GM18867 (cell line): ENCODE measurements at regions not wholly inside any gene's neighbourhood (a gene's known extent, or its start where the extent isn't known, plus 50 kb on each side); places are given as distances from the start of the nearest gene placed in this dataset.

Source experiments
- ATAC-seq: cut with Tn5 transposase; IDR thresholded peaks from one replicate; pipeline ENCODE4 v1.9.1; 2021; ENCODE audit warnings: mild to moderate bottlenecking, moderate library complexity; ENCODE audit not compliant: unreplicated experiment

DNA sequence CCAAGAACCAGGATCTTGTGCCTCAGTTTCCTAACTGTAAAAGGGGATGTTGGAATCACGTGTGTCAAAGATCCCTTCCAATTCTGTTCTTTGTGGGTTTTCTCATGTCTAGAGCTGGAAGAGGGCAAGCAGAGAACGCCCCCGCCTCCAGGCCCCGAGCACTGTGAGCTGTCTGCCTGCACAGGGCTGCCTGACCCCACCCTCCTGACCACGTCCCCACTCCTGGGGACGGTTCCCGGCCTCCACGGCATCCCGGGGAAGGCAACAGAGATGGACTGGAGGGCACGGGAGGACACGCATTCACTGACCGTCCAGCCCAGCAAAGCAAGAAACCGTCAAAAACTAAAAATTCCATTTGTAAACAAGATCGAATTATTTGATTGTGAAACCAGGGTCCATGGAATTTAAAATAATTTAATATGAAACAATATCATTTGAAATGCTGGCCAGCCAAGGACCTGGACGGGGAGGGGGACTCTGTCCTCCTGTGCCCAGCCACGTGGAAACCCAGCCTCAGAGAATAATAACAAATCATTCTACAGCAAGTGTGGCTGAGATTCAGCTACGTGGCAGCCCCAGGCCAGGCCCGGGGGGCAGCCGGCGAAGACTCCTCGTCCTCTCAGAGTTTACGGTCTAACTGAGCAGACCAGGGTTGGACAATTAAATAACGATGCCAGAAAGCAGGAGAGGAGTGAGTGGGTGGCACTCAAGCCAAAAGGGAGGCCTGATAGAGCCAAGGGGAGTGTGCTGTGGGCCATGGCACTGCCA, 87.3 kb upstream of the DIO3 start:
- ATAC-seq: no peak

DNA sequence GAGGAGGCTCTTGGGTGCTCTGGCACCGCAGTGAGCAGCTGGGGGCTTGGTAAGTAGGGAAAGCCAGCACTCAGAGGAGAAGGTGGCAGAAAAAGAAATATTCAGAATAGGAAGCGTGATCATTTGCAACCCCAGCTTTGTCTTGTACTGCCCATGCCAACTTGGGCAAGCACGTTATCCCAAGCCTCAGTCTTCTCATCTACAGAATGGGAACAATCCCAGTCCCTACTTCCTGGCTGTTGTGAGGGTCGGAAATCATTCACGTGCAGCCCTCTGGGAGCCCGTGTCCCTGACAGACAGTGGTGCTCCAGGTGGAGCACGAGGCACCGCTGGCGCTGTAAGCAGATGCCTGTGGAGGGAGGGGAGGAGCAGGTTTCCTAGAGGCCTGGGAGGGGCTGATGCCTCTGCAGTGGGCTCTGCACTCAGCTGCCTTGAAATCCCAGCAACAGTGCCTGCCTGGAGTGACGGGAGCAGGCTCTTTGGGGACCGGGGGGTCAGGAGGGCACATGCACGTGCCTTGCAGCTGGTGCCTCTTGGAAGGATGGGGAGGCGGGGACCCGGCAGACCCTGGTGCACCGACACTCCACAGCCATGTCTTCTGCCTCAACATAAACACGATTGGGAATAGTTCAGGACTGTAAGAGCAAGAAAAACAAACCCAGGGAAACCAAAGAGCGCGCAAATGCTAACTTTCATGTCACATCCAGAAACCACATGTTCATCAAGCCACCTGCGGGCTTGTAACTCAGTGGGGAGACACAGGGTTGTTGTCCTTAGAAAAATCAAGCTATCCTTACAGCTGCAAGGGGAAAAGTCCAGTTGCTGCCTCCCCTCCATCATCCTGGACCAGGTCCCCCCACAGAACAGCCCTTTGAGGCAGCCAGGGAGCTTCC, 86.5 kb upstream of the DIO3 start:
- no peak for ATAC-seq

GRCh38 chr14:101475456-101476257, 85.6 kb upstream of the DIO3 start:
- no peak for ATAC-seq

DNA sequence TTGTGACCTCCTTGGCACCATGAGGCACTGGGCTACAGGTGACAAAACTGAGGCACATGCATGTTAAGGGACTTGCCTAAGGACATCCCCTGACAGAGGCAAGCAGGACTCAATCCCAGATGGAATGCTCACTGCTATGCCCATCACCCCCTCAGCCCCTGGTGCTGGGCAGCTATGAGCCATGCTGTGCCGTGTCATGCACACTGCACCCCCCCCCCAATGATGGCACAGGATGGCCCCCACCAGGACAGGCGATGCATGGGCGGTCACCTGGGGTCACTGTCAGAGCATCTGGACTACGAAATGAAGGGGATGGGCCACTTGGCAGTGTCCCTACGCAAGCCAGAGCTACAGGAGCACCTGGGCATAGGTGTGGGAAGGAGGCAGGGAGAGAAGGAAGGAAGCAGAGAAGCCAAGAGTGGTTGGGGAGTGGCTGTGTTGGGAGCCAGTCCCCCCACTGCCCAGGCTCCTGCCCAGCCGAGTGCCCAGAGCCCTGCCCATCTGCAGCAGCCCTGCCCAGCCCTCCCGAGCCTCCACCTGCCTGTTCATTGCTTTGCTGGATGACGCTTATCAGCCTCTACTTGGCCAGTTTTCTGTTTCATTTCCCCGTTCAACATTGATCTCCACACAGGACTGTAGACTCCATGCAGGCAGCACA, 84.9 kb upstream of the DIO3 start:
- no peak for ATAC-seq

GRCh38 chr14:101476916-101477553, 84.3 kb upstream of the DIO3 start:
- no peak for ATAC-seq

GRCh38 chr14:101477648-101478047, 83.6 kb upstream of the DIO3 start:
- ATAC-seq: no peak

GRCh38 chr14:101478096-101478495, 83.2 kb upstream of the DIO3 start:
- ATAC-seq: no peak

DNA sequence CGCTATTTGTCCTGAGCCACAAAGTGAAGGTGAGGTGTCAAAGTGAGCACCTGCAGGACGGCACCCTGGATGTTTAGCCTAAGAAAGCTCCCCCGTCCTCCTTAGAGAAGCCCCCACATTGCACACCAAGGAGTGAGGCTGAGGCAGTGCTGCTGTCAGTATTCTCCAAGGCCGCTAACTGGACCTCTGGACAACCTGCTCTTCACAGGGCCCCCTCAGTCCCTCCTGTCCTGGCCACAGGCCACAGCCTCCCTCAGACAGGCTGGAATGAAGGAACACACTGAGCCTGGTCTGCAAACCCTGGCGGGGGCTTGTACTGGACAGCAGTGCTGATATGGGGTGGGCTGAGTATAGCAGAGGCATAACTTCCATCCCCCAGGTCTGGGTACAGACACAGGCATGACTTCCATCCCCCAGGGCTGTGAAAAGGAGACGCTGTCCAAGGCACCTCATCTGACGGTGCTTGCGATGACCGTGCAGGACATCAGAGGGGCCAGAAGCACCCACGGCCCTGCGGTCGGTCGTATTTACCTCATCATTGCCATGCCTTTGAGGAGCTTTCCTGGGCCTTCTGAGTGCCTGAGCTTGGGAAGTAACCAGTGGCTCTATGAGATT, 82.4 kb upstream of the DIO3 start:
- no peak for ATAC-seq

GRCh38 chr14:101480022-101480746, 81.1 kb upstream of the DIO3 start:
- ATAC-seq: no peak

DNA sequence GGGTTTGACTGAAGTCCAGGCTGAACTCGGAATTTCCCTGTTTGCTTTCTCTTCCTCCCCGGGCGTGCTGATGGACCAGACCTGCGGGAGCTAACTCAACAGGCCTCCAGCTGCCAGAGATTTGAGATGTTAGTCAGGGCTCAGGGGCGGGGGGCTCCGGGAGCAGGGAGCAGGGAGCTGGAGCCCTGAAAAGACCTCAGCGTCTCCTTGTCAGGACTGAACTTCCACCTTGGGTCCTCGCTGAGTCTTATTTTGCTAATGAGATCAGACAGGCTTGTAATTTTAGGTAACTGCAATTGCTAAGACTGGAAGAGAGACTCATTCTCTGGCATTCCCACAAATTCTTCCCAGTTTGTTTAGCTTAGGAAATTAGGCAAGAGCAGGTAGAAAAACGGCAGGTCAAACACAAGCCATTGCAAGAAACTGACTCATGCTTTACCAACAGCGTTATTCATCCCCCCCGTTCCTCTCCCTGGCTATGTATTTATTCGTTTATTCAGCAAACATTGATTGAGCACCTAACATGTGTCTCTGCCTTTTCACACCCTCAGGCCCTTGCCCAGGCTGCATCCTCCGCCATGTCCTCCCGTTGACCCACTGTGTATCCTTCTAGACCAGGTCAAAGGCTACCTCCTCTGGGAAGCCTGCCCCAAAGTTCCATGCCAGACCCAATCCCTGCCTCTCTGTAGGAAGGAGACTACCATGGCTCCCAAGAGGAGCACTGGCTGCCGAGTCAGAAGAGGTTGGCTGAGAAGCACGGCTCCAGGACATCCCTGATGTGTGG, 80.4 kb upstream of the DIO3 start:
- ATAC-seq: no peak

DNA sequence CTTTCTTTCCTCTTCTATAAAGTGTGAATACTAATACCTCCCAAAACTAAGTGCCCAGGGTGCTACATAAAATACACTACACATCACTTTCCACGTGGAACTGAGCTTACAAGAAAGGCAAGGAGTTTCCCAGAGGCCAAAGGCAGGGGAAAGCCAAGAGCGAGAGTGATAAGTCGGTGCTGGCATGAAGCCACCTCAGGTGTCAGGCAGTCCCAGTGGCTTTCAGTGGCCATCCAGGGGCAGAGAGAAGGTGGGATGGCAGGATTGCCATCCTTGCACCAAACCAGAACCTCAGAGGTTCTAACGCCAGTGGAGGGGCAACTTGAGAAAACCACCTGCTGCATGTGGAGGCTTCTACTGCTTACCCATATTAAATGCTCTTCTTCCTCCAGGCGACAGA, 79.7 kb upstream of the DIO3 start:
- ATAC-seq: no peak

GRCh38 chr14:101482066-101482465, 79.2 kb upstream of the DIO3 start:
- ATAC-seq: no peak

- no peak for ATAC-seq
Observed at GRCh38 chr14:101483829-101484228, 77.5 kb upstream of the DIO3 start.

DNA sequence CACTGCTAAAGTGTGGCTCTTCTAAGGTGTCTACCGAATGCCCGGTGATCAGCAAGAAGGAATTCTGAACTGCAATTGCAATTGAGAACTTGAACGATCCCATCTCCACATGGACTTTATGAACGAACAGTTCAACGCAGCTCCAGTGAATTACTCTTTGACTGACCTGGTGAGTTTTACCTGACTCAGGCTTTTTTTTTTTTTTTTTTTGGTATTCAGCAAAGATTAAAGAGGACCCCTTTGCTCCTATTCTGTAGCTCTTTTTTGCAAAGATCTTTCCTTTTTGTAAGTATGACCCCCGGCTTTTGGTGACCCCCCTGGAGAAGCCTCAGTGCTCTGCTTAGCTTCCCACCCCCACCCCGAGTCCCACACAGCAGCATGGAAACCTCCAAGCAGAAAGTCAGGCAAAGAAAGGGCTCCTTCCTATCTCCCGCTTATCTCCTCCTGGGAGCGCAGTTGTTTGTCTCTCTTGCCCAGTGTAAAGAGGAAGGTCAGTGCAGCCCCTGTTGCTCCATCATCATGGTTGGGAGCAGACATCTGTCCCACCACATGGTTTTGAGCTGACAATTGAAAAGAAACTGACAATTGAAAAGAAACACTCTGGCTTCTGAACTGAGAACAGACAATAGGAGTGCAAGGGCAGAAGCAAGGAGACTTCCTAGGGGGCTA, 72.1 kb upstream of the DIO3 start:
- ATAC-seq: no peak

- no peak for ATAC-seq
Observed at GRCh38 chr14:101490771-101491170, 70.5 kb upstream of the DIO3 start.

GRCh38 chr14:101491841-101492240, 69.5 kb upstream of the DIO3 start:
- ATAC-seq: no peak

- ATAC-seq: no peak
Observed at GRCh38 chr14:101492716-101493115, 68.6 kb upstream of the DIO3 start.

DNA sequence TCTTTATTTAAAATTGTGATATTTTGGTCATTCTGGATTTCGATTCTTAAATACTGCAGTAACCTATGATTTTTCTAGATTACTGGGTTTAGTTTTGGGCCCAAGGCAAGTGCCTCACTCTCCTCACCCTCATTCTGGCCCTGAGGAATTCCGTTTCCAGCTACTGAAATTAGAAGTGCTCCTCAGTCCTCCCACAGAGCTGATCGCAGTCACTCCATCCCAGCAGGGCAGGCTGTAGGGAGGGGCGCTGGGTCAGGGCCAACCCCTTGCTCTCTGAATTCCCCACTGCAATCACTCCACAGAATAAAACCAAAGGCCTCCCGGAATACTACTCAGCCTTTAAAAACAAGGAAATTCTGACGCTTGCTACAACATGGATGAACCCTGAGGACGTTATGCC, 66.5 kb upstream of the DIO3 start:
- ATAC-seq: no peak
